NCI-H2029 (cell line): ENCODE measurements at regions not wholly inside any gene's neighbourhood (a gene's known extent, or its start where the extent isn't known, plus 50 kb on each side); places are given as distances from the start of the nearest gene placed in this dataset.
A peak's percentile ranks its signal among the peaks of the same experiment; 100 is the strongest.

Experiments
- DNase-seq: peaks from one replicate; lab custom pipeline; 2025; lab: John Stamatoyannopoulos, UW

DNA sequence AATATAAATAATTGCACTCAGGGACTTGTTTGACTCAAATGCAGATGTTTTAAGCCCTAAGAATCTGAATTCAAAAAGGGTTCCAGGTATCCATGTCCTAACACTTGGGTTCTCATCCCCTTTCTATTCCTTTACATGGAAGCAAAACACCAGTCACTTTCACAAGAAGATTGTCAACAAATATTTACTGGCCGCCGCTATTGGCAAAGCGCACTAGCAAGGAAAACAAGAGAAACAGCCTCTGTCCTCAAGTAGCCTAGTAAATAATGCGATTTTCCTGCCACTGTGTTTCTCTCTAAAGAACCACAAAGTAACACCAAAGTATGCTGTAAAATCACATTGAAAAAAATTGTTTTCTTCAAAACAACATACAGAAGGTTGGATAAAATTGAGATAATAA, 66.7 kb upstream of the EZH2 start:
- no peak for DNase-seq

DNA sequence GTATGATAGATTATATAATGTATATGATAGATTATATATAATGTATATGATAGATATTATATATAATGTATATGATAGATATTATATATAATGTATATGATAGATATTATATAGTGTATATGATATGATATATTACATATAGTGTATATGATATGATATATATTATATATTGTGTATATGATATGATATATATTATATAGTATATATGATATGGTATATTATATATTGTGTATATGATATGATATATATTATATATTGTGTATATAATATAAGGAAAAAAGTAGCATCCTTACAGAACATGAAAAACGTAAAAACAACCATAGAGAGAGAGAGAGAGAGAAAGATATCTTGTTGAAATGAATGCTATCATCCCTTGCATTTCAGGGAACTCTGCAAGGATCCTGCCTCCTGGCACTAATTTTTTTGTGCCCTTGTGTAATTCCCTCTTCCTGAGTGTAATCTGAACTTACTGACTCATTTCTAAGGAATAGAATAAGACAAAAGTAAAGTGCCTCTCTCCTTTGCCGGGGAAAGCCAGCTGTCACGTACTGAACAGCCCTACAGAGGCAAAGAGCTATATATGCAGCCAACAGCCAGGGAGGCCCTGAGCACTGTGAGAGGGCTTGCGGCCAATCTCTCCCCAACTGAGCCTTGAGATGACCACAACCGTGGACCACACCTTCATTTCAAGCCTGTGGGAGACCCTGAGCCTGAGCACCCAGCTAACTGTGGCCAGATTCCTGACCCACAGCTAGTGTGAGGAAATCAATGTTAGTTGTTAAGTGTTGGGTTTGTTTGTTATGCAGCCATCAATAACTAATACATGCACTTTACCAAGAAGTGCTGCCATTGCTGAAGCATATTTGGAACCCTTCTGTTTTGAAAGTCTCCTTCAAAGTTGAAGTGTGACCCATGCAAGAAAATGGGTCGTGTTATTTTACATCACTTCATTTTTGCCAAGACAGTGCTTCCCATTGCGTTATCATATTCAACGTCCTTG, 61.1 kb upstream of the EZH2 start:
- DNase-seq = peak; percentile 14

DNA sequence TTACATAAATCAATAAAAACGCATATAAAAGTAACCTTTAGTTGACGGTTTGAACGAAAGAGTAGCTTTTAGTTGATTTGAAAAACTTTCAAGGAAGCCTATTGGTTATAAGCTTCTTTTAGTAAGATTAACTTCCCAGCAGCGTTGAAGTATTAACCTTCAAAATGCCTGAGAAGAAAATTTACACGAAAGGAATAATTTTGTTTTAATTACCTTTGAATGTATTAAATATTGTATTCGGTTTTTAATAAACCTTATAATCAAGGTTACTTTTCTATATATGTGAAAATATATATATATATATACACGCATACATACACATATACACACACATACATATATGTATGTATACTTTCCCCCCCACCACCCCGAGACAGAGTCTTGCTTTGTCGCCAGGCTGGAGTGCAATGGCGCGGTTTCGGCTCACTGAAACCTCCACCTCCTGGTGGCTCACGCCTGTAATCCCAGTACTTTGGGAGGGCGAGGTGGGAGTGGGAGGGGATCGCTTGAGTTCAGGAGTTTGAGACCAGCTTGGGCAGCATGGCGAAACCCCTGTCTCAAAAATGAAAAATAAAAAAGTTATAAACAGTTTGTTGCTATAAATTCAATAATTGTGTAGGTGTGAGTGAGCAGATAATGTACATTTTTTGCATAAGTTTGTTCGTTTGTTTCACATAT, 57.6 kb upstream of the EZH2 start:
- peak; percentile 83 for DNase-seq

GRCh38 chr7:148940702-148941597, 56.9 kb upstream of the EZH2 start:
- peak; percentile 72 for DNase-seq

- no peak for DNase-seq
These were observed 55.2 kb upstream of the EZH2 start for GRCh38 chr7:148939128-148939755.

- no peak for DNase-seq
These were observed 51.4 kb upstream of the EZH2 start for GRCh38 chr7:148935451-148935850.
